ENCODE measurements at regions not wholly inside any gene's neighbourhood (a gene's known extent, or its start where the extent isn't known, plus 50 kb on each side); places are given as distances from the start of the nearest gene placed in this dataset.

DNA sequence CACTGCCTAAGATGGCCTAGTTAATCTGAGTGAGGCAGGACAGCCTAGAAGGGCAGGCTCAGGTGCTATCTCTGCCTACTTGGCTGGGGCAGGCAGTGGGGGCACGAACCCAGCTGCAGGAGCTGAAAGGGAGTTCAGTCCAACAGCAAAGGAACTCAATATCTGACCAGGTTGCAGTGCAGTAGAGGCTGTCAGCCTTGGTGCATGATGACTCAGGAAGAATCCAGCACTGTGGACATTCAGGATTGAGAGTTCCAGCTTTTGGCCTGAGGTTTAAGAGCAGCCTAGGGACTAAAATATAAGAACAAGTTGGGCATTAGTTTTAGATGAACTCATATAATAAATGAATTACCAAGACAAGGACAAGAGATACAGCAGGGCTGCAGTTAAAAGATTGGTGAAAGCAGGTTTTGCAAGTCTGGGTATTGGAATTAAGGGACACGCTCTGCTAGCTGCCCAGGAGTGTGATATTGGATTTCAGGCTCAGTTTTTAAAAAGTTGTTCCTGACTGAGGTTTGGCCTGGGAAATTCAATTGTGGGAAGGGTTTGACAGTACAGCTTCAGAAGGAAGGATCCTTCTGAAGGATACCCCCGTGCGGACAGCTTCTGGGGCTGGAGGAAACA lies 64.7 kb upstream of the ATG10 start:
- TF ChIP-seq POLR2AphosphoS5 (IDR thresholded peaks at IDR 0.05; ENCODE audit: low read depth, low read length) (no peak), SIN3A (IDR thresholded peaks at IDR 0.05; ENCODE audit: borderline replicate concordance, insufficient read depth, low read length) (no peak)

Measured in PFSK-1 (cell line).